ENCODE measurements at regions not wholly inside any gene's neighbourhood (a gene's known extent, or its start where the extent isn't known, plus 50 kb on each side); places are given as distances from the start of the nearest gene placed in this dataset.

GRCh38 chr6:93124006-93124632 lies 295.2 kb downstream of the EPHA7 start:
- Histone ChIP-seq H3K27ac (ENCODE audit: low read length) (no peak overlapping the region), H3K9ac (ENCODE audit: low read length in 2 of 2) (no peak overlapping the region), H3K4me1 (ENCODE audit: control insufficient read depth, insufficient read depth, low read length) (no peaks in the 10 kb centered on the region), H3K9me3 (ENCODE audit: control insufficient read depth in 2 of 2, low read length in 2 of 2) (no peaks in the 10 kb centered on the region), H3K27me3 (ENCODE audit: control insufficient read depth in 1 of 2, insufficient read depth in 2 of 2, low read length in 2 of 2) (no peaks in the 10 kb centered on the region), H3K36me3 (ENCODE audit: control insufficient read depth in 2 of 2, insufficient read depth in 2 of 2, low read length in 2 of 2) (no peaks in the 10 kb centered on the region), H3K4me3 (ENCODE audit: low read length in 2 of 2) (no peak overlapping the region)

DNA sequence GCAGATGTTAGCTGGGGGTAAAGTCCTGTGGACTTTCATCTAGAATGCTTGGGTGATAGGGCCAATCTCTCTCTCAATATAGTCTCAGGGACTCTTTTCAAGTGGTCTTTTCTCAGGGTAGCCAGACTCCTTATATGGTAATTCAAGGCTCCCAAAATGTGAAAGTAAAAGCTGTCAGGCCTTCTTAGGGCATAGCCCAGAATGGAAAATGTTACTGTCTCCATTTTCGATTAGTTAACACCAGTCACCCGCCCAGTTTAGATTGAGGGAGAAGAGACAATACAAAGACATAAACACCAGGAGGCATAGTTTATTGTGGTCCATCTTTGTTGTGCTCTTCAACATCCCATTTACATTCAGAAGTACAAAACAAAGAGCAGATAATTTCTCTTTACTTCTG lies 295.8 kb downstream of the EPHA7 start:
- Histone ChIP-seq H3K9me3 (ENCODE audit: control insufficient read depth in 2 of 2, low read length in 2 of 2) (no peaks in the 10 kb centered on the region), H3K27ac (ENCODE audit: low read length) (no peak overlapping the region), H3K4me3 (ENCODE audit: low read length in 2 of 2) (no peak overlapping the region), H3K4me1 (ENCODE audit: control insufficient read depth, insufficient read depth, low read length) (no peaks in the 10 kb centered on the region), H3K9ac (ENCODE audit: low read length in 2 of 2) (no peak overlapping the region), H3K27me3 (ENCODE audit: control insufficient read depth in 1 of 2, insufficient read depth in 2 of 2, low read length in 2 of 2) (no peaks in the 10 kb centered on the region), H3K36me3 (ENCODE audit: control insufficient read depth in 2 of 2, insufficient read depth in 2 of 2, low read length in 2 of 2) (no peaks in the 10 kb centered on the region)

- Histone ChIP-seq H3K4me3 (ENCODE audit: low read length in 2 of 2) (no peak overlapping the region), H3K9me3 (ENCODE audit: control insufficient read depth in 2 of 2, low read length in 2 of 2) (no peaks in the 10 kb centered on the region), H3K27ac (ENCODE audit: low read length) (no peak overlapping the region), H3K36me3 (ENCODE audit: control insufficient read depth in 2 of 2, insufficient read depth in 2 of 2, low read length in 2 of 2) (no peaks in the 10 kb centered on the region), H3K4me1 (ENCODE audit: control insufficient read depth, insufficient read depth, low read length) (no peaks in the 10 kb centered on the region), H3K27me3 (ENCODE audit: control insufficient read depth in 1 of 2, insufficient read depth in 2 of 2, low read length in 2 of 2) (no peaks in the 10 kb centered on the region), H3K9ac (ENCODE audit: low read length in 2 of 2) (no peak overlapping the region)
These were observed 299.1 kb downstream of the EPHA7 start for GRCh38 chr6:93120154-93120742.

GRCh38 chr6:93105907-93106306 lies 313.5 kb downstream of the EPHA7 start:
- Histone ChIP-seq H3K9me3 (ENCODE audit: control insufficient read depth in 2 of 2, low read length in 2 of 2) (no peaks in the 10 kb centered on the region), H3K27me3 (ENCODE audit: control insufficient read depth in 1 of 2, insufficient read depth in 2 of 2, low read length in 2 of 2) (no peaks in the 10 kb centered on the region), H3K27ac (ENCODE audit: low read length) (no peak overlapping the region), H3K4me1 (ENCODE audit: control insufficient read depth, insufficient read depth, low read length) (no peaks in the 10 kb centered on the region), H3K36me3 (ENCODE audit: control insufficient read depth in 2 of 2, insufficient read depth in 2 of 2, low read length in 2 of 2) (no peaks in the 10 kb centered on the region), H3K4me3 (ENCODE audit: low read length in 2 of 2) (no peak overlapping the region), H3K9ac (ENCODE audit: low read length in 2 of 2) (no peak overlapping the region)

- no peaks in the 10 kb centered on the region for H3K9me3 ChIP-seq (ENCODE audit: control insufficient read depth in 2 of 2, low read length in 2 of 2)
- H3K36me3 ChIP-seq (ENCODE audit: control insufficient read depth in 2 of 2, insufficient read depth in 2 of 2, low read length in 2 of 2), result no peaks in the 10 kb centered on the region
- no peak overlapping the region for H3K9ac ChIP-seq (ENCODE audit: low read length in 2 of 2)
- no peaks in the 10 kb centered on the region for H3K4me1 ChIP-seq (ENCODE audit: control insufficient read depth, insufficient read depth, low read length)
- H3K27ac ChIP-seq (ENCODE audit: low read length), result no peak overlapping the region
- no peak overlapping the region for H3K4me3 ChIP-seq (ENCODE audit: low read length in 2 of 2)
- H3K27me3 ChIP-seq (ENCODE audit: control insufficient read depth in 1 of 2, insufficient read depth in 2 of 2, low read length in 2 of 2), result no peaks in the 10 kb centered on the region
These were observed 314.3 kb downstream of the EPHA7 start for GRCh38 chr6:93105017-93105416.

DNA sequence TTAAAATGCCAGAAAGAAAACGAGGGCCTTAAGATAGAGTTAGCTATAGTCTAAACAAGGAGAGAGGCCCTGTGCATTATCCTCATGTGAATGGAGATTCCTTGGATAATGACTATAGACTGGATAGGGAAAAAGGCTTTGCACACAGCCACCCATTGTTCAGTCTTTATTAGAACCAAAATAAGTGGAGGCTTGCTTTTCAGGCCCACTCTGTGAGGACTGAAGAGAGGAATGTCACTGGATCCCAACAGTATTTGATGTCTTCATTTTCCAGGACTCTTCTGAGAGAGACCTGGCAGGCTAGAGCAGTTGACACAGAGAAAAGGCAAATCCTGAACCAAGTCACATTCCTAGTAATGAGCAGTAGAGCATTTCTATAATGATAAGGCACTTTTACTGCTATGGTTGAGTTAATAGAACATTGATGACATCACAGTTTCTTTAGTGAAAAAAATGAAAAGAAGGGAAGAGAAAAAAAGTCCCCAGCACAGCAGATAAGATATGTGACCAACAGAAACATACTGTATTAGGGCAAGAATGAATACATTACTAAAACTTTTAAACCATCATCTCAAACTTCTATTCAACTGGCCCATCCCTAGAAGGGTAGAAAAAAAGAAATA lies 315.1 kb downstream of the EPHA7 start:
- Histone ChIP-seq H3K4me3 (ENCODE audit: low read length in 2 of 2) (no peak overlapping the region), H3K4me1 (ENCODE audit: control insufficient read depth, insufficient read depth, low read length) (no peaks in the 10 kb centered on the region), H3K9me3 (ENCODE audit: control insufficient read depth in 2 of 2, low read length in 2 of 2) (no peaks in the 10 kb centered on the region), H3K27me3 (ENCODE audit: control insufficient read depth in 1 of 2, insufficient read depth in 2 of 2, low read length in 2 of 2) (no peaks in the 10 kb centered on the region), H3K36me3 (ENCODE audit: control insufficient read depth in 2 of 2, insufficient read depth in 2 of 2, low read length in 2 of 2) (no peaks in the 10 kb centered on the region), H3K27ac (ENCODE audit: low read length) (no peak overlapping the region), H3K9ac (ENCODE audit: low read length in 2 of 2) (no peak overlapping the region)

- H3K4me1 ChIP-seq (ENCODE audit: control insufficient read depth, insufficient read depth, low read length), result no peaks in the 10 kb centered on the region
- H3K27ac ChIP-seq (ENCODE audit: low read length), result no peak overlapping the region
- H3K9me3 ChIP-seq (ENCODE audit: control insufficient read depth in 2 of 2, low read length in 2 of 2), result no peaks in the 10 kb centered on the region
- no peaks in the 10 kb centered on the region for H3K27me3 ChIP-seq (ENCODE audit: control insufficient read depth in 1 of 2, insufficient read depth in 2 of 2, low read length in 2 of 2)
- H3K4me3 ChIP-seq (ENCODE audit: low read length in 2 of 2), result peak overlapping the region in 1 of 2 donors; percentile 47
- no peaks in the 10 kb centered on the region for H3K36me3 ChIP-seq (ENCODE audit: control insufficient read depth in 2 of 2, insufficient read depth in 2 of 2, low read length in 2 of 2)
- no peak overlapping the region for H3K9ac ChIP-seq (ENCODE audit: low read length in 2 of 2)
These were observed 330.5 kb downstream of the EPHA7 start for GRCh38 chr6:93088621-93089501.

DNA sequence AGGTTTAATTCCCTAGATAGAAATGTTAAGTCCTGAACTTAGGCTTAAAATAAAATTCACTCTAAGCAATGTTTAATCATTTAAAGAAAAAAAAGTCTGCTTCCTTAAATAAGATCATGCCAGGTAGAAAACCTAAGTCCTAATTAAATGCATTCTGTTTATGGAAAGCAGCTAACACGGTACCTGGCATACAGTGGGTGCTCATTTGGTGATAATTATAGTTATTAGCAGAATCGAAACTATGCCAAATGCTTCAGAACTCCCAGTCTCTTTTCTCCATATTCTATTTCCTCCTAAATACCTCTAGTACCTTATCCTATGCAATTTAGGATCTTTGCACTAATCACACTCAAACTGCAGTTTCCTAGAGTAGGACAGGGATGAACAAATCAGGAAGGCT lies 331.8 kb downstream of the EPHA7 start:
- H3K9ac ChIP-seq (ENCODE audit: low read length in 2 of 2), result no peak overlapping the region
- no peaks in the 10 kb centered on the region for H3K4me1 ChIP-seq (ENCODE audit: control insufficient read depth, insufficient read depth, low read length)
- H3K36me3 ChIP-seq (ENCODE audit: control insufficient read depth in 2 of 2, insufficient read depth in 2 of 2, low read length in 2 of 2), result no peaks in the 10 kb centered on the region
- no peaks in the 10 kb centered on the region for H3K27me3 ChIP-seq (ENCODE audit: control insufficient read depth in 1 of 2, insufficient read depth in 2 of 2, low read length in 2 of 2)
- H3K9me3 ChIP-seq (ENCODE audit: control insufficient read depth in 2 of 2, low read length in 2 of 2), result no peaks in the 10 kb centered on the region
- H3K27ac ChIP-seq (ENCODE audit: low read length), result no peak overlapping the region
- H3K4me3 ChIP-seq (ENCODE audit: low read length in 2 of 2), result no peak overlapping the region

DNA sequence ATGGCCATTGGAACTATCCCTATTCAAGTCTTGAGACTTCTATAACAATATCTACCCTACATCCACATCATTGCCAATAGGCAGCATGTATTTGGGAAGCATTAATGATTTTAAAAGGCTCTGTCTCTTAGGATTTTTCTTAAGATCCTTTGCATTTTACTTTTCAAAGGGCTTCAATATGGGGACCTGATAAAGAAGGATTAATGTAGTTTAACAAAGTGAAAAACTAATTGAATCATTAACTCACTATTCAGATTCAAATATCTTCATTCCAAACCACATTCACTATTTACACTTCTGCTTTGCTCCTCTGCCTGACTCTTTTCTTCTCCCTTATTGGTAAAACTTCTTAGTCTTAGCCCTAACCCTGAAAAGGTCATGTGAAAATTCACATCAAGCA lies 333.0 kb downstream of the EPHA7 start:
- no peaks in the 10 kb centered on the region for H3K9me3 ChIP-seq (ENCODE audit: control insufficient read depth in 2 of 2, low read length in 2 of 2)
- H3K27me3 ChIP-seq (ENCODE audit: control insufficient read depth in 1 of 2, insufficient read depth in 2 of 2, low read length in 2 of 2), result no peaks in the 10 kb centered on the region
- H3K4me1 ChIP-seq (ENCODE audit: control insufficient read depth, insufficient read depth, low read length), result no peaks in the 10 kb centered on the region
- H3K9ac ChIP-seq (ENCODE audit: low read length in 2 of 2), result no peak overlapping the region
- no peak overlapping the region for H3K4me3 ChIP-seq (ENCODE audit: low read length in 2 of 2)
- H3K36me3 ChIP-seq (ENCODE audit: control insufficient read depth in 2 of 2, insufficient read depth in 2 of 2, low read length in 2 of 2), result no peaks in the 10 kb centered on the region
- no peak overlapping the region for H3K27ac ChIP-seq (ENCODE audit: low read length)

- Histone ChIP-seq H3K9me3 (ENCODE audit: control insufficient read depth in 2 of 2, low read length in 2 of 2) (no peaks in the 10 kb centered on the region), H3K27ac (ENCODE audit: low read length) (no peak overlapping the region), H3K36me3 (ENCODE audit: control insufficient read depth in 2 of 2, insufficient read depth in 2 of 2, low read length in 2 of 2) (no peaks in the 10 kb centered on the region), H3K9ac (ENCODE audit: low read length in 2 of 2) (no peak overlapping the region), H3K4me3 (ENCODE audit: low read length in 2 of 2) (no peak overlapping the region), H3K27me3 (ENCODE audit: control insufficient read depth in 1 of 2, insufficient read depth in 2 of 2, low read length in 2 of 2) (no peaks in the 10 kb centered on the region), H3K4me1 (ENCODE audit: control insufficient read depth, insufficient read depth, low read length) (no peaks in the 10 kb centered on the region)
These were observed 335.8 kb downstream of the EPHA7 start for GRCh38 chr6:93083337-93084230.

Measured in stomach smooth muscle (tissue), 2 donors.